ENCODE measurements at regions not wholly inside any gene's neighbourhood (a gene's known extent, or its start where the extent isn't known, plus 50 kb on each side); places are given as distances from the start of the nearest gene placed in this dataset.
A peak's percentile ranks its signal among the peaks of the same experiment; 100 is the strongest.

- H3K27ac ChIP-seq (ENCODE audit: low read depth, low read length), result no peak overlapping the region
- H3K9ac ChIP-seq (ENCODE audit: low read length), result no peak overlapping the region
- H2AFZ ChIP-seq (ENCODE audit: insufficient read depth, low read length, poor library complexity), result no peak overlapping the region
- H2BK120ac ChIP-seq (ENCODE audit: insufficient read depth, low read length, poor library complexity), result no peak overlapping the region
- no peak overlapping the region for H3K4me2 ChIP-seq (ENCODE audit: low read length)
- H3K23ac ChIP-seq (ENCODE audit: low read length), result no peak overlapping the region
- no peak overlapping the region for H3K18ac ChIP-seq (ENCODE audit: low read length)
- H4K12ac ChIP-seq (ENCODE audit: low read depth, low read length), result no peak overlapping the region
- H3K27me3 ChIP-seq (ENCODE audit: insufficient read depth, low read length), result no peaks in the 10 kb centered on the region
- no peak for DNase-seq
- no peaks in the 10 kb centered on the region for H3K36me3 ChIP-seq (ENCODE audit: control insufficient read depth in 1 of 2, insufficient read depth in 2 of 2, low read length in 2 of 2)
- H3K79me1 ChIP-seq (ENCODE audit: low read length), result no peaks in the 10 kb centered on the region
- no peak overlapping the region for H3K4me3 ChIP-seq (ENCODE audit: low read depth, low read length)
- H3K79me2 ChIP-seq (ENCODE audit: control insufficient read depth, insufficient read depth, low read length, poor library complexity), result no peaks in the 10 kb centered on the region
- no peak overlapping the region for H4K8ac ChIP-seq (ENCODE audit: low read depth, low read length)
- no peaks in the 10 kb centered on the region for H3K4me1 ChIP-seq (ENCODE audit: control insufficient read depth in 1 of 2, insufficient read depth in 2 of 2, low read length in 2 of 2)
- no peak overlapping the region for H3K14ac ChIP-seq (ENCODE audit: low read length)
- no peak overlapping the region for H4K91ac ChIP-seq (ENCODE audit: low read depth, low read length)
- H2AK5ac ChIP-seq (ENCODE audit: low read length), result no peak overlapping the region
- WGBS (ENCODE audit: extremely low coverage, insufficient coverage, insufficient read length), result no CpG with 5 or more reads among the region's 7 CpGs
- H2BK5ac ChIP-seq (ENCODE audit: low read depth, low read length, poor library complexity), result no peak overlapping the region
- peaks cover 6% of the 10 kb centered on the region for H3K9me3 ChIP-seq (ENCODE audit: insufficient read depth, low read depth, low read length)
- no peak overlapping the region for H3K4ac ChIP-seq (ENCODE audit: low read depth, low read length)
- H2BK12ac ChIP-seq (ENCODE audit: low read length), result no peak overlapping the region
These were observed 245.3 kb downstream of the DLL1 start for GRCh38 chr6:170045563-170045960.

DNA sequence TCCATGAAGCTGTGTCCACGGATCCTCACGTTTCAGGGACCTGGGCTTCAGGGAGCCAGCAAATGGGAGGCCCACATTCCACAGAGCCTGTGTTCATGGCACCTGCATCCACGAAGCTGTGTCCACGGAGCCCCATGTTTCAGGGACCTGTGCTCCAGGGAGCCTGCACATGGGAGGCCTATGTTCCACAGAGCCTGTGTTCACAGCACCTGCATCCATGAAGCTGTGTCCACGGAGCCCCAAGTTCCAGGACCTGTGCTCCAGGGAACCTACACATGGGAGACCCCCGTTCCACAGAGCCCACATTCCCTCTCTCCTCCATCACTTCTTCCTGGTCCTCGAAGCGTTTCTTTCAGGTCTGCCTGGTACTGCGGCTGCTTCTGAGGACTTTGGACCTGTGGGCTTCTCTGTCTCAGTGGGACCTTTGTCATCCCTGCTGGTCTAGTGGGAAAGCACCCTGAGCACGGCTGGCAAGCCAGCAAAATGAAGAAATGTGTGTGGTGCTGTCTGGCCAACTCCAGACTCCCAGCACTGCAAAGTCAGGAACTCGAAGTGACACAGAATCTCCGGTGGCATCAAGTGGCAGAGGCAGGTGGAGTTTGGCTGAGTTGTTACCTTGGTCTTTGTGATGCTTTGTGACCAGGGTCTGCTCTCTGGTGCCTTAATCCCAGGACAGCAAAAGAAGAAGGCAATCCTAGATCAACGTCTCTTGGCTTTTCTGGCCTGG lies 245.9 kb downstream of the DLL1 start:
- Histone ChIP-seq H3K4me2 (ENCODE audit: low read length) (no peak overlapping the region), H3K79me2 (ENCODE audit: control insufficient read depth, insufficient read depth, low read length, poor library complexity) (no peaks in the 10 kb centered on the region), H2BK12ac (ENCODE audit: low read length) (no peak overlapping the region), H3K23ac (ENCODE audit: low read length) (no peak overlapping the region), H3K36me3 (ENCODE audit: control insufficient read depth in 1 of 2, insufficient read depth in 2 of 2, low read length in 2 of 2) (no peaks in the 10 kb centered on the region), H4K12ac (ENCODE audit: low read depth, low read length) (no peak overlapping the region), H3K9ac (ENCODE audit: low read length) (no peak overlapping the region), H3K14ac (ENCODE audit: low read length) (no peak overlapping the region), H2AK5ac (ENCODE audit: low read length) (no peak overlapping the region), H4K8ac (ENCODE audit: low read depth, low read length) (no peak overlapping the region), H4K91ac (ENCODE audit: low read depth, low read length) (no peak overlapping the region), H3K18ac (ENCODE audit: low read length) (no peak overlapping the region), H3K4me3 (ENCODE audit: low read depth, low read length) (no peak overlapping the region), H2AFZ (ENCODE audit: insufficient read depth, low read length, poor library complexity) (no peak overlapping the region), H3K27ac (ENCODE audit: low read depth, low read length) (no peak overlapping the region), H3K79me1 (ENCODE audit: low read length) (no peaks in the 10 kb centered on the region), H3K9me3 (ENCODE audit: insufficient read depth, low read depth, low read length) (peaks cover 6% of the 10 kb centered on the region), H3K4me1 (ENCODE audit: control insufficient read depth in 1 of 2, insufficient read depth in 2 of 2, low read length in 2 of 2) (no peaks in the 10 kb centered on the region), H2BK120ac (ENCODE audit: insufficient read depth, low read length, poor library complexity) (no peak overlapping the region), H3K4ac (ENCODE audit: low read depth, low read length) (no peak overlapping the region), H2BK5ac (ENCODE audit: low read depth, low read length, poor library complexity) (no peak overlapping the region), H3K27me3 (ENCODE audit: insufficient read depth, low read length) (no peaks in the 10 kb centered on the region)
- WGBS (ENCODE audit: extremely low coverage, insufficient coverage, insufficient read length), result no CpG with 5 or more reads among the region's 13 CpGs
- DNase-seq, result no peak

- DNase-seq, result no peak
These were observed 246.7 kb downstream of the DLL1 start for GRCh38 chr6:170043881-170044790.

GRCh38 chr6:170043150-170043819 lies 247.6 kb downstream of the DLL1 start:
- Histone ChIP-seq H2AK5ac (ENCODE audit: low read length) (no peak overlapping the region), H3K36me3 (ENCODE audit: control insufficient read depth in 1 of 2, insufficient read depth in 2 of 2, low read length in 2 of 2) (no peaks in the 10 kb centered on the region), H2BK5ac (ENCODE audit: low read depth, low read length, poor library complexity) (no peak overlapping the region), H3K79me1 (ENCODE audit: low read length) (no peaks in the 10 kb centered on the region), H3K27ac (ENCODE audit: low read depth, low read length) (no peak overlapping the region), H3K4me2 (ENCODE audit: low read length) (no peak overlapping the region), H3K4me3 (ENCODE audit: low read depth, low read length) (no peak overlapping the region), H2AFZ (ENCODE audit: insufficient read depth, low read length, poor library complexity) (no peak overlapping the region), H4K91ac (ENCODE audit: low read depth, low read length) (no peak overlapping the region), H3K4ac (ENCODE audit: low read depth, low read length) (no peak overlapping the region), H4K12ac (ENCODE audit: low read depth, low read length) (no peak overlapping the region), H2BK12ac (ENCODE audit: low read length) (no peak overlapping the region), H3K4me1 (ENCODE audit: control insufficient read depth in 1 of 2, insufficient read depth in 2 of 2, low read length in 2 of 2) (peaks cover 2 to 6% of the 10 kb centered on the region in 2 experiments), H3K27me3 (ENCODE audit: insufficient read depth, low read length) (no peaks in the 10 kb centered on the region), H2BK120ac (ENCODE audit: insufficient read depth, low read length, poor library complexity) (no peak overlapping the region), H3K79me2 (ENCODE audit: control insufficient read depth, insufficient read depth, low read length, poor library complexity) (no peaks in the 10 kb centered on the region), H3K18ac (ENCODE audit: low read length) (no peak overlapping the region), H3K23ac (ENCODE audit: low read length) (no peak overlapping the region), H4K8ac (ENCODE audit: low read depth, low read length) (no peak overlapping the region), H3K9ac (ENCODE audit: low read length) (no peak overlapping the region), H3K9me3 (ENCODE audit: insufficient read depth, low read depth, low read length) (peaks cover 8% of the 10 kb centered on the region), H3K14ac (ENCODE audit: low read length) (no peak overlapping the region)
- DNase-seq, result no peak
- WGBS (ENCODE audit: extremely low coverage, insufficient coverage, insufficient read length), result no CpG with 5 or more reads among the region's 21 CpGs

More at GRCh38 chr6:170043881-170044790, 246.7 kb downstream of the DLL1 start:
- Histone ChIP-seq H3K4me2 (ENCODE audit: low read length) (no peak overlapping the region), H4K8ac (ENCODE audit: low read depth, low read length) (no peak overlapping the region), H3K4ac (ENCODE audit: low read depth, low read length) (no peak overlapping the region), H2BK5ac (ENCODE audit: low read depth, low read length, poor library complexity) (no peak overlapping the region), H2BK12ac (ENCODE audit: low read length) (no peak overlapping the region), H2AFZ (ENCODE audit: insufficient read depth, low read length, poor library complexity) (no peak overlapping the region), H2BK120ac (ENCODE audit: insufficient read depth, low read length, poor library complexity) (no peak overlapping the region), H3K4me1 (ENCODE audit: control insufficient read depth in 1 of 2, insufficient read depth in 2 of 2, low read length in 2 of 2) (peaks cover 0 to under 1% of the 10 kb centered on the region in 2 experiments), H3K9me3 (ENCODE audit: insufficient read depth, low read depth, low read length) (peaks cover 7% of the 10 kb centered on the region), H2AK5ac (ENCODE audit: low read length) (no peak overlapping the region), H3K9ac (ENCODE audit: low read length) (no peak overlapping the region), H3K27me3 (ENCODE audit: insufficient read depth, low read length) (no peaks in the 10 kb centered on the region), H3K14ac (ENCODE audit: low read length) (no peak overlapping the region), H3K4me3 (ENCODE audit: low read depth, low read length) (peak overlapping the region; percentile 18), H4K12ac (ENCODE audit: low read depth, low read length) (no peak overlapping the region), H3K18ac (ENCODE audit: low read length) (no peak overlapping the region), H3K79me2 (ENCODE audit: control insufficient read depth, insufficient read depth, low read length, poor library complexity) (no peaks in the 10 kb centered on the region), H3K79me1 (ENCODE audit: low read length) (no peaks in the 10 kb centered on the region), H3K36me3 (ENCODE audit: control insufficient read depth in 1 of 2, insufficient read depth in 2 of 2, low read length in 2 of 2) (no peaks in the 10 kb centered on the region), H3K23ac (ENCODE audit: low read length) (no peak overlapping the region), H3K27ac (ENCODE audit: low read depth, low read length) (no peak overlapping the region), H4K91ac (ENCODE audit: low read depth, low read length) (no peak overlapping the region)
- no CpG with 5 or more reads among the region's 11 CpGs for WGBS (ENCODE audit: extremely low coverage, insufficient coverage, insufficient read length)

Data from trophoblast cell (in vitro differentiated cells and primary cell).